Liver (tissue), 8 donors: ENCODE measurements at regions not wholly inside any gene's neighbourhood (a gene's known extent, or its start where the extent isn't known, plus 50 kb on each side); places are given as distances from the start of the nearest gene placed in this dataset.

Experiments used
- DNase-seq: peaks from one replicate; pipeline ENCODE4 v3.0.0-alpha.2; 2017; ENCODE audit warnings: low spot score
- H3K27ac ChIP-seq, 2 donors: one replicate each; pipeline ENCODE4 v1.7.0; 2013; ENCODE audit warnings: inconsistent platforms in 2 of 2, low read length in 2 of 2, control low read depth in 1 of 2, low read depth in 1 of 2, mild to moderate bottlenecking in 1 of 2
- H3K27me3 ChIP-seq, 4 donors: one replicate each; pipeline versions ENCODE4 v1.6.1 to v1.7.0; 2013; ENCODE audit warnings: low read length in 3 of 4, inconsistent platforms in 1 of 4, mild to moderate bottlenecking in 1 of 4, moderate library complexity in 1 of 4; ENCODE audit not compliant: control insufficient read depth in 4 of 4, insufficient read depth in 4 of 4
- H3K36me3 ChIP-seq, 4 donors: one replicate each; pipeline versions ENCODE4 v1.6.1 to v1.7.0; 2013; ENCODE audit warnings: low read length in 3 of 4, mild to moderate bottlenecking in 3 of 4, low read depth in 1 of 4, moderate library complexity in 1 of 4; ENCODE audit not compliant: control insufficient read depth in 4 of 4, insufficient read depth in 3 of 4
- H3K4me1 ChIP-seq, 4 donors: one replicate each; pipeline versions ENCODE4 v1.6.1 to v1.7.0; 2013; ENCODE audit warnings: low read length in 3 of 4, mild to moderate bottlenecking in 3 of 4, moderate library complexity in 1 of 4; ENCODE audit not compliant: control insufficient read depth in 4 of 4, insufficient read depth in 4 of 4
- H3K4me3 ChIP-seq, 3 donors: one replicate each; pipeline versions ENCODE4 v1.6.1 to v1.7.0; 2013; ENCODE audit warnings: low read length in 3 of 3, control low read depth in 1 of 3, low read depth in 1 of 3, mild to moderate bottlenecking in 1 of 3
- H3K9ac ChIP-seq, 2 donors: one replicate each; pipeline ENCODE4 v1.7.0; 2013; ENCODE audit warnings: low read length in 2 of 2, mild to moderate bottlenecking in 2 of 2, moderate library complexity in 2 of 2, control low read depth in 1 of 2, low read depth in 1 of 2
- H3K9me3 ChIP-seq, 4 donors: one replicate each; pipeline versions ENCODE4 v1.6.1 to v1.7.0; 2013; ENCODE audit warnings: low read length in 3 of 4; ENCODE audit not compliant: control insufficient read depth in 4 of 4
- ATF3 ChIP-seq: IDR thresholded peaks from 2 replicates; pipeline ENCODE4 v1.6.1; 2016; ENCODE audit warnings: antibody characterized with exemption
- CTCF ChIP-seq: fragments of 150-350 bp; IDR thresholded peaks from 2 replicates; pipeline ENCODE4 v1.5.1; 2017; ENCODE audit warnings: improper control_type of control experiment, low read depth, low read length; ENCODE audit not compliant: missing input control
- EGR1 ChIP-seq, 2 donors: IDR thresholded peaks; 2 replicates each; pipeline ENCODE4 v1.6.1; 2016 to 2018; ENCODE audit warnings: antibody characterized with exemption in 2 of 2, low read depth in 2 of 2
- FOXA1 ChIP-seq: IDR thresholded peaks from 2 replicates; pipeline ENCODE4 v1.6.1; 2016; ENCODE audit warnings: antibody characterized with exemption
- FOXA2 ChIP-seq: IDR thresholded peaks from 2 replicates; pipeline ENCODE4 v1.6.1; 2016; ENCODE audit warnings: antibody characterized with exemption
- GABPA ChIP-seq, 2 donors: IDR thresholded peaks in 1 of 2; conservative IDR thresholded peaks in 1 of 2; 2 replicates each; pipeline ENCODE4 v1.6.1; 2016; ENCODE audit warnings: antibody characterized with exemption in 2 of 2, mild to moderate bottlenecking in 1 of 2, moderate library complexity in 1 of 2
- HNF4A ChIP-seq, 2 donors: conservative IDR thresholded peaks; 2 replicates each; pipeline ENCODE4 v1.6.1; 2016; ENCODE audit warnings: antibody characterized with exemption in 2 of 2, mild to moderate bottlenecking in 2 of 2
- HNF4G ChIP-seq: IDR thresholded peaks from 2 replicates; pipeline ENCODE4 v1.6.1; 2016; ENCODE audit warnings: antibody characterized with exemption
- JUND ChIP-seq, 2 donors: IDR thresholded peaks; 2 replicates each; pipeline ENCODE4 v1.6.1; 2016; ENCODE audit warnings: antibody characterized with exemption in 2 of 2
- MAX ChIP-seq: IDR thresholded peaks from 2 replicates; pipeline ENCODE4 v1.6.1; 2016; ENCODE audit warnings: antibody characterized with exemption
- NR2F2 ChIP-seq: IDR thresholded peaks from 2 replicates; pipeline ENCODE4 v1.6.1; 2016; ENCODE audit warnings: antibody characterized with exemption
- RAD21 ChIP-seq, 2 donors: IDR thresholded peaks; 2 replicates each; pipeline ENCODE4 v1.6.1; 2016; ENCODE audit warnings: antibody characterized with exemption in 2 of 2, mild to moderate bottlenecking in 2 of 2
- REST ChIP-seq: IDR thresholded peaks from 2 replicates; pipeline ENCODE4 v1.6.1; 2016; ENCODE audit warnings: antibody characterized with exemption, mild to moderate bottlenecking
- RXRA ChIP-seq, 2 donors: IDR thresholded peaks; 2 replicates each; pipeline ENCODE4 v1.6.1; 2017 to 2018; ENCODE audit warnings: antibody characterized with exemption in 2 of 2, mild to moderate bottlenecking in 1 of 2
- SP1 ChIP-seq: IDR thresholded peaks from 2 replicates; pipeline ENCODE4 v1.6.1; 2018; ENCODE audit warnings: antibody characterized with exemption, mild to moderate bottlenecking
- TAF1 ChIP-seq: conservative IDR thresholded peaks from 2 replicates; pipeline ENCODE4 v1.6.1; 2016; ENCODE audit warnings: antibody characterized with exemption, mild to moderate bottlenecking
- YY1 ChIP-seq: IDR thresholded peaks from 2 replicates; pipeline ENCODE4 v1.6.1; 2016; ENCODE audit warnings: antibody characterized with exemption, mild to moderate bottlenecking
- ZBTB33 ChIP-seq: IDR thresholded peaks from 2 replicates; pipeline ENCODE4 v1.6.1; 2016; ENCODE audit warnings: antibody characterized with exemption
- WGBS: extraction: QIAGEN DNeasy Blood & Tissue Kit; methylation state at CpG from one replicate; pipeline ENCODE4 v1.1.7; 2013; 5-methylcytosine and 5-hydroxymethylcytosine counted together
- donor health status: healthy.
- donor health status: healthy.
- donor health status: healthy.
- donor health status: healthy.
- donor health status: healthy.

- 91% methylated on average over 1 of the region's 1 CpG for WGBS
- H3K4me1 ChIP-seq = no peaks in the 10 kb centered on the region
Measured at GRCh38 chr4:94015956-94016355, 187.4 kb downstream of the ATOH1 start.

GRCh38 chr4:94032754-94033153, 174.9 kb upstream of the SMARCAD1 start:
- WGBS = 37% methylated on average over 2 of the region's 2 CpGs

More at GRCh38 chr4:94015956-94016355, 187.4 kb downstream of the ATOH1 start:
- no peak overlapping the region for H3K9ac ChIP-seq
- H3K9me3 ChIP-seq = no peaks in the 10 kb centered on the region
- H3K27me3 ChIP-seq = no peaks in the 10 kb centered on the region
- DNase-seq = no peak
- H3K27ac ChIP-seq = no peak overlapping the region
- no peaks in the 10 kb centered on the region for H3K36me3 ChIP-seq
- H3K4me3 ChIP-seq = no peak overlapping the region
- no peak for TF ChIP-seq GABPA (IDR thresholded peaks at IDR 0.05 in 1 of 2, conservative IDR thresholded peaks at IDR 0.05 in 1 of 2)
- no peak for TF ChIP-seq EGR1 (IDR thresholded peaks at IDR 0.05; ENCODE audit: low read depth in 2 of 2)
- no peak for TF ChIP-seq ZBTB33
- TF ChIP-seq JUND (IDR thresholded peaks at IDR 0.05) = no peak
- no peak for TF ChIP-seq SP1

More at GRCh38 chr4:94032754-94033153, 174.9 kb upstream of the SMARCAD1 start:
- no peak for DNase-seq
- H3K9ac ChIP-seq = no peak overlapping the region
- TF ChIP-seq HNF4G (no peak), ATF3 (no peak), TAF1 (no peak), REST (no peak), ZBTB33 (no peak), MAX (no peak), CTCF (no peak), HNF4A (conservative IDR thresholded peaks at IDR 0.05) (no peak), SP1 (no peak), RAD21 (IDR thresholded peaks at IDR 0.05) (no peak), GABPA (IDR thresholded peaks at IDR 0.05 in 1 of 2, conservative IDR thresholded peaks at IDR 0.05 in 1 of 2) (no peak), FOXA2 (no peak), RXRA (IDR thresholded peaks at IDR 0.05) (no peak), EGR1 (IDR thresholded peaks at IDR 0.05; ENCODE audit: low read depth in 2 of 2) (no peak), FOXA1 (no peak), JUND (IDR thresholded peaks at IDR 0.05) (no peak), NR2F2 (no peak), YY1 (no peak)
- no peaks in the 10 kb centered on the region for H3K27me3 ChIP-seq
- no peak overlapping the region for H3K4me3 ChIP-seq
- H3K36me3 ChIP-seq = no peaks in the 10 kb centered on the region
- no peaks in the 10 kb centered on the region for H3K4me1 ChIP-seq
- no peak overlapping the region for H3K27ac ChIP-seq
- no peaks in the 10 kb centered on the region for H3K9me3 ChIP-seq
